ENCODE measurements at regions not wholly inside any gene's neighbourhood (a gene's known extent, or its start where the extent isn't known, plus 50 kb on each side); places are given as distances from the start of the nearest gene placed in this dataset.

DNA sequence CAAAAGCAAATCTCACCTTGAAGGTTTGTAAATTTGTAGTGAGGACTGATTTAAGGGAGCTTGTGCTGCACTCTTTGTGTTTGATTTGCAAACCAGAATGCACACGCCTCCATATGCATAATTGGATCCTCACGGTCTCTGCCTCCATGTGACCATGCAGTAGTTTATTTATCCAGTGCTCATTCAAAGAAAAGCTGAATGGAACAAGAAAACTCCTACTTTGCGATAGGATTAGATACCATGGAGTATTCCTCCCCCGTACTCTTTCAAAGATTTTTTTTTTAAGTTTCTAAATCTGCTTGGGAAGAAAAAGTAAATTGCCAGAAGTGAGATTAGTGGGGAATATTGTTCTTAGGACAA is 290.4 kb upstream of the TUT7 start:
- peak overlapping the region in 1 of 3 donors; percentile 59 for H3K27ac Mint-ChIP-seq
- Histone ChIP-seq H3K4me3 (ENCODE audit: low read depth, low read length) (no peak overlapping the region), H3K4me1 (ENCODE audit: control insufficient read depth, insufficient read depth, low read length, poor library complexity, severe bottlenecking) (no peaks in the 10 kb centered on the region), H3K9me3 (ENCODE audit: control insufficient read depth in 2 of 2, low read length in 2 of 2) (no peaks in the 10 kb centered on the region), H3K27ac (ENCODE audit: insufficient read depth, low read length, poor library complexity, severe bottlenecking) (no peak overlapping the region), H3K36me3 (ENCODE audit: control insufficient read depth, insufficient read depth, low read length) (no peaks in the 10 kb centered on the region), H3K27me3 (ENCODE audit: control insufficient read depth, insufficient read depth, low read length) (no peaks in the 10 kb centered on the region)
- no peaks in the 10 kb centered on the region for H3K36me3 Mint-ChIP-seq
- no peak for ATAC-seq (ENCODE audit: low read depth in 2 of 2)
- no peak for DNase-seq
- H3K9me3 Mint-ChIP-seq = peaks cover 0 to 2% (median 0%) of the 10 kb centered on the region in 7 donors
- no peaks in the 10 kb centered on the region for H3K27me3 Mint-ChIP-seq
- H3K4me1 Mint-ChIP-seq = no peaks in the 10 kb centered on the region
- H3K4me3 Mint-ChIP-seq = no peak overlapping the region

DNA sequence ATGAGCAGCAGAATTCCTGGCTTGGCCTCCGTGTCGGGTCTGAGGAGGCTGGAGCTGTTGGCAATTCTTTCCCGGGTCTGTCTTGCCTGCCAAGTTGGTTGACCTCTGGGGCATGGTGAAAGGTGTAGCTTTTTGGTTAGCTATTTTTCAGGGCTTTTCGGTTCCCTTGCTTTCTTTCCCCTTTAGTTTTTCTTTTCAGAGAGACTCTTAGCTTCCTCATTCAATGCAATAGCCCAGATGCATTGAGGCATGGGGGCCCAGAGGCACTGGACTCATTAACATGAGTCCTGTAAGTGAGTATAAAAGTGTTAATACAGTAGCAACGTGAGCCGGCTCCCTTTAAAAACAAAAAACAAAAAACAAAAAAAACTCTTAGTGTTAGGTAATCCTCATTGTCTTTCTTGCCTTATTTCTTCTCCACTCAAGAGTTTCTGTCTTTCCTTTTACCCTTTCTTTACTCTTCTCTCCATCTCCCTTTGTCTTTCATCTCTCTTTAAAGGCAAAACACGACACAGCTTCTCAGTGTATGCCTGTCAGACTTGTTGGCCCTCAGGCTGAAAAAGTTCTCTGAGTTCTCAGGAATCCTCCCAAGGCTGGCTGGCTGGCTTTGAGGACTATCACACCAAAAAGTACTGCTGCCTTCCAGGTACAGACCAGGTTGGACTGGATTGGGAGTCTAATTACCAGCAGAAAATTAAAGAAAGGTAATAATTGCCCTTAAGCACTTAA is 289.9 kb upstream of the TUT7 start:
- Histone ChIP-seq H3K4me3 (ENCODE audit: low read depth, low read length) (no peak overlapping the region), H3K27me3 (ENCODE audit: control insufficient read depth, insufficient read depth, low read length) (no peaks in the 10 kb centered on the region), H3K9me3 (ENCODE audit: control insufficient read depth in 2 of 2, low read length in 2 of 2) (no peaks in the 10 kb centered on the region), H3K4me1 (ENCODE audit: control insufficient read depth, insufficient read depth, low read length, poor library complexity, severe bottlenecking) (no peaks in the 10 kb centered on the region), H3K27ac (ENCODE audit: insufficient read depth, low read length, poor library complexity, severe bottlenecking) (no peak overlapping the region), H3K36me3 (ENCODE audit: control insufficient read depth, insufficient read depth, low read length) (no peaks in the 10 kb centered on the region)
- ATAC-seq (ENCODE audit: low read depth in 2 of 2) (no peak), DNase-seq (no peak)
- Mint-ChIP-seq H3K27me3 (no peaks in the 10 kb centered on the region), H3K4me1 (no peaks in the 10 kb centered on the region), H3K9me3 (peaks cover 0 to 2% (median 0%) of the 10 kb centered on the region in 7 donors), H3K4me3 (no peak overlapping the region), H3K27ac (peak overlapping the region in 1 of 3 donors; percentile 59), H3K36me3 (no peaks in the 10 kb centered on the region)

DNA sequence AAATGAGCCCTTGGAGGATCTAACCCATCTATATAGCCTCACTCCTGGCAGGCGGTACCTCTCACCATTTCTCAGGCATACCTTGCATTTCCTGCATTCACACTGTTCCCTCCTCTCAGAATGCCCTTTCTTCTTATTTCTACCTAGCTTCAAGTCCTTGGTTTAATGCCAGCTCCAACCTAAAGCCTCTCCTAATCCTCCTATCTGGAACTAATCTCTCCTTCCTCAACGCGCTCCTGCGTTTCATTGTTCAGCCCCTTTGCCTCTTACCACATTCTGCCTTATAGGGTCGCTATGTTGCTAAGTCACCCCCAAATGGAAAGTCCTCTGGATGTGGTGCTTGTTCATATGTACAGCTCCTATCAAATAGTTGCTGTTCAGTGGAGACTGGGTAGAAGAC is 288.5 kb upstream of the TUT7 start:
- DNase-seq (no peak), ATAC-seq (ENCODE audit: low read depth in 2 of 2) (no peak)
- Histone ChIP-seq H3K27me3 (ENCODE audit: control insufficient read depth, insufficient read depth, low read length) (no peaks in the 10 kb centered on the region), H3K4me3 (ENCODE audit: low read depth, low read length) (no peak overlapping the region), H3K4me1 (ENCODE audit: control insufficient read depth, insufficient read depth, low read length, poor library complexity, severe bottlenecking) (no peaks in the 10 kb centered on the region), H3K36me3 (ENCODE audit: control insufficient read depth, insufficient read depth, low read length) (no peaks in the 10 kb centered on the region), H3K27ac (ENCODE audit: insufficient read depth, low read length, poor library complexity, severe bottlenecking) (no peak overlapping the region), H3K9me3 (ENCODE audit: control insufficient read depth in 2 of 2, low read length in 2 of 2) (no peaks in the 10 kb centered on the region)
- Mint-ChIP-seq H3K4me3 (no peak overlapping the region), H3K27me3 (no peaks in the 10 kb centered on the region), H3K9me3 (peaks cover 0 to 2% (median 0%) of the 10 kb centered on the region in 7 donors), H3K36me3 (no peaks in the 10 kb centered on the region), H3K27ac (no peak overlapping the region), H3K4me1 (no peaks in the 10 kb centered on the region)

DNA sequence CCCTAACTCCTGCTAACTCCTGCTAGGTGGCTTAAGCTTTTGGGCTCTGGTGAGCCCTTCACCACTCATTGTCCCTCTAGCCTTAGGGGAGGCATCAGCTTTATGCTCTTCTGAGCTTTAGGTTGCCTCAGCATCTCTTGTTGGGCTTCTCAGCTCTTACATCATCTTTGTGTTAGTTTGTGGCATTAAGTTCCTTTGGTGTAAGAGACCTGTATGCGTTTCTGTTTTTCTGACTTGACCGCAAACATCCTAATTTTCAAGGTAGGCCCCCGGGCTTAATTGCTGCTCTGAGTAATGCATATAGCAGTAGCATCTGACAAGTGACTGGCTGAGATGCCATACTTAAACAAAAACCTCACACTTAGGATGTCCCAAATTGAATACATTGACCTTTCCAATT is 287.8 kb upstream of the TUT7 start:
- H3K4me3 ChIP-seq (ENCODE audit: low read depth, low read length) = no peak overlapping the region
- Mint-ChIP-seq H3K9me3 (peaks cover 0 to 3% (median 0%) of the 10 kb centered on the region in 7 donors), H3K36me3 (no peaks in the 10 kb centered on the region), H3K27me3 (no peaks in the 10 kb centered on the region), H3K4me1 (no peaks in the 10 kb centered on the region), H3K27ac (no peak overlapping the region), H3K4me3 (no peak overlapping the region)
- no peaks in the 10 kb centered on the region for H3K9me3 ChIP-seq (ENCODE audit: control insufficient read depth in 2 of 2, low read length in 2 of 2)
- H3K4me1 ChIP-seq (ENCODE audit: control insufficient read depth, insufficient read depth, low read length, poor library complexity, severe bottlenecking) = no peaks in the 10 kb centered on the region
- ATAC-seq (ENCODE audit: low read depth in 2 of 2) (no peak), DNase-seq (no peak)
- H3K27ac ChIP-seq (ENCODE audit: insufficient read depth, low read length, poor library complexity, severe bottlenecking) = no peak overlapping the region
- H3K36me3 ChIP-seq (ENCODE audit: control insufficient read depth, insufficient read depth, low read length) = no peaks in the 10 kb centered on the region
- no peaks in the 10 kb centered on the region for H3K27me3 ChIP-seq (ENCODE audit: control insufficient read depth, insufficient read depth, low read length)

DNA sequence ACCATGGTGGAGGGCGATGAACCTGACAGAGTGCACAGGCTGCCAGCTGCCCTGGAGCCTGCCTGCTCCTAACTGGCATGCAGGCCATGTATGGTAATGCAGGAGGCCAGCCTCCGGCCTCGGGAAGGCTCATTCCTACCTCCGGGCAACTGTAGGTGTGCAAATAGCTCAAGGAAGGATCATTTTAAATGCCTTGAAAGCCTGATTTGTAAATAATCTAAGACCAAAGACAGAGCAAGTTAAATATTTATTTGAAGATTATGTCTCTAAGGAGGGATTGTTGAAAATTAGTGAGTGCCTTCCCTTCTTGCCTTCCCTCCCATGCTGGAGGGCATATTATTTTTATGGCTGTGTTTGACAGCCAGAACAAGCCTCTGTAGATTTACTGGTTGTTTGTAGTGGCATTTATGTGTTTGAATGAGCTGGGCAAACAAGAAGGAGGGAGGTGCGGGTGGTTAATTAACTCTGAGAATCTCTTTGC is 285.7 kb upstream of the TUT7 start:
- Mint-ChIP-seq H3K4me1 (no peaks in the 10 kb centered on the region), H3K9me3 (peaks cover 0 to 3% (median 0%) of the 10 kb centered on the region in 7 donors), H3K27ac (no peak overlapping the region), H3K27me3 (no peaks in the 10 kb centered on the region), H3K36me3 (no peaks in the 10 kb centered on the region), H3K4me3 (no peak overlapping the region)
- Histone ChIP-seq H3K4me3 (ENCODE audit: low read depth, low read length) (no peak overlapping the region), H3K27ac (ENCODE audit: insufficient read depth, low read length, poor library complexity, severe bottlenecking) (no peak overlapping the region), H3K4me1 (ENCODE audit: control insufficient read depth, insufficient read depth, low read length, poor library complexity, severe bottlenecking) (no peaks in the 10 kb centered on the region), H3K36me3 (ENCODE audit: control insufficient read depth, insufficient read depth, low read length) (no peaks in the 10 kb centered on the region), H3K9me3 (ENCODE audit: control insufficient read depth in 2 of 2, low read length in 2 of 2) (no peaks in the 10 kb centered on the region), H3K27me3 (ENCODE audit: control insufficient read depth, insufficient read depth, low read length) (peaks cover 3% of the 10 kb centered on the region)
- DNase-seq = no peak
- no peak for ATAC-seq (ENCODE audit: low read depth in 2 of 2)

DNA sequence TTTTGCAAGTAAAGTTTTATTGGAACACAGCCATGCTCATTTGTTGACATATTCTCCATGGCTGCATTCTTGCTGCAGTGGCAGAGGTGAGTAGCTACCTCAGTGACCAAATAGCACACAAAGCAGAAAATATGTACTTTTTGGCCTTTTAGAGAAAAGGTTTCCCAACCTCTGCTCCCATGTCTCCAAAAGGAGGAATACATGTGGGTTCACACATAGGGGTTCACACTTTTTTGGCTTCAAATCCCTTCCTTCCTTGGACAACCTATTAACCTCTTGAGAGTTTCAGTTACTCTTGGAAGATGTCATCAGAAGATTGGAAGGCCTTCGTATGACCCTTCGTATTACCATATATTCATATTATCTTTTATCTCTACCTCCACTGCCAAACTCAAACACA is 285.1 kb upstream of the TUT7 start:
- no peak overlapping the region for H3K27ac Mint-ChIP-seq

DNA sequence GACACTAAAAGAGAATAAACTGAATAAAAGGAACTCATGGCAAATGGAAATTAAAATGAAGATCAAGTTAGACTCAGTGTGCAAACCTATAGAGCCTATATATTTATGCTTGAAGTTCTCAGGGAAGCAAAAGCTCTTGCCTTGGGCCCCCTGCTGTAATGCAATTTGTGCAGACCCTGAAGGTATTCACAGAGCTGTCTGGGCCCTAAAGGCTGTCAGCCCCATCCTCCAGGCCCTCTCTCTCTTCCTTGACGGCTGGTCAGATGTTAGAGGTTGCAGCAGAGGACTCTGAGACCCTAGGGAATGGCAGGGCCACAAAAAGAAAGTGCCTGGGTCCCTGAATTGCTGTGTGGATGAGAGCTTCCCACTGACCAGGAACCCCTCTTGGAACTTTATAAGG is 283.9 kb upstream of the TUT7 start:
- peaks cover 3% of the 10 kb centered on the region for H3K27me3 ChIP-seq (ENCODE audit: control insufficient read depth, insufficient read depth, low read length)
- no peak overlapping the region for H3K27ac Mint-ChIP-seq
- DNase-seq (no peak), ATAC-seq (ENCODE audit: low read depth in 2 of 2) (no peak)
- no peak overlapping the region for H3K4me3 Mint-ChIP-seq
- no peaks in the 10 kb centered on the region for H3K9me3 ChIP-seq (ENCODE audit: control insufficient read depth in 2 of 2, low read length in 2 of 2)
- H3K27ac ChIP-seq (ENCODE audit: insufficient read depth, low read length, poor library complexity, severe bottlenecking) = no peak overlapping the region
- peaks cover 0 to 3% (median 0%) of the 10 kb centered on the region in 7 donors for H3K9me3 Mint-ChIP-seq
- no peaks in the 10 kb centered on the region for H3K4me1 ChIP-seq (ENCODE audit: control insufficient read depth, insufficient read depth, low read length, poor library complexity, severe bottlenecking)
- H3K4me3 ChIP-seq (ENCODE audit: low read depth, low read length) = no peak overlapping the region
- H3K27me3 Mint-ChIP-seq = no peaks in the 10 kb centered on the region
- H3K36me3 ChIP-seq (ENCODE audit: control insufficient read depth, insufficient read depth, low read length) = no peaks in the 10 kb centered on the region
- H3K4me1 Mint-ChIP-seq = no peaks in the 10 kb centered on the region
- no peaks in the 10 kb centered on the region for H3K36me3 Mint-ChIP-seq

More for the DNA sequence above, 285.1 kb upstream of the TUT7 start:
- no peaks in the 10 kb centered on the region for H3K27me3 Mint-ChIP-seq
- Histone ChIP-seq H3K27ac (ENCODE audit: insufficient read depth, low read length, poor library complexity, severe bottlenecking) (no peak overlapping the region), H3K27me3 (ENCODE audit: control insufficient read depth, insufficient read depth, low read length) (peaks cover 3% of the 10 kb centered on the region), H3K4me3 (ENCODE audit: low read depth, low read length) (no peak overlapping the region), H3K9me3 (ENCODE audit: control insufficient read depth in 2 of 2, low read length in 2 of 2) (no peaks in the 10 kb centered on the region), H3K36me3 (ENCODE audit: control insufficient read depth, insufficient read depth, low read length) (no peaks in the 10 kb centered on the region), H3K4me1 (ENCODE audit: control insufficient read depth, insufficient read depth, low read length, poor library complexity, severe bottlenecking) (no peaks in the 10 kb centered on the region)
- no peak for DNase-seq
- H3K4me1 Mint-ChIP-seq = no peaks in the 10 kb centered on the region
- H3K9me3 Mint-ChIP-seq = peaks cover 0 to 3% (median 0%) of the 10 kb centered on the region in 7 donors
- no peaks in the 10 kb centered on the region for H3K36me3 Mint-ChIP-seq
- ATAC-seq (ENCODE audit: low read depth in 2 of 2) = no peak
- no peak overlapping the region for H3K4me3 Mint-ChIP-seq

DNA sequence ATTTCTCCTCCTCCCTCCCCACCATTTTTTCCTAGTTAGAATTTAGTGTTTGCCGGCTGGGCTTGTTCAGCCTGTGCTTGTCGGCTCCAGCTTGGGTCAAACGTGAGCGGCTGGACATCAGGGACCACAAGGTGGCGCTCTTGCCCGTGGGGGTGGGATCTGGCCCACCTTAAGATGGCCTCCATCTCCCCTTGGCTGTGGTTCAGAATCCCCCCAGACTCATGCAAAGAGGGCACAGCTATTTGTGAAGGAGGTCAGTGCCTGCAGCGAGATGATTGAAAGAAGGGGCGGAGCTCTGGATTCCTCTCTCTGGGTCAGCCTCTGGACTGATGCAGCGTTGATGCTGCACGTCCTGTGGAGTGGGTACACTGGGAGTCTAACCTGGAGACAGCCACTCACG is 283.3 kb upstream of the TUT7 start:
- Mint-ChIP-seq H3K4me1 (no peaks in the 10 kb centered on the region), H3K4me3 (no peak overlapping the region), H3K9me3 (peaks cover 0 to 3% (median 0%) of the 10 kb centered on the region in 7 donors), H3K36me3 (no peaks in the 10 kb centered on the region), H3K27ac (no peak overlapping the region), H3K27me3 (no peaks in the 10 kb centered on the region)
- Histone ChIP-seq H3K4me1 (ENCODE audit: control insufficient read depth, insufficient read depth, low read length, poor library complexity, severe bottlenecking) (no peaks in the 10 kb centered on the region), H3K9me3 (ENCODE audit: control insufficient read depth in 2 of 2, low read length in 2 of 2) (no peaks in the 10 kb centered on the region), H3K36me3 (ENCODE audit: control insufficient read depth, insufficient read depth, low read length) (no peaks in the 10 kb centered on the region), H3K4me3 (ENCODE audit: low read depth, low read length) (no peak overlapping the region), H3K27me3 (ENCODE audit: control insufficient read depth, insufficient read depth, low read length) (peaks cover 3% of the 10 kb centered on the region), H3K27ac (ENCODE audit: insufficient read depth, low read length, poor library complexity, severe bottlenecking) (no peak overlapping the region)
- no peak for ATAC-seq (ENCODE audit: low read depth in 2 of 2)
- DNase-seq = no peak

All from CD4-positive, CD25-positive, alpha-beta regulatory T cell (primary cell).